NB4 (cell line): ENCODE measurements at regions not wholly inside any gene's neighbourhood (a gene's known extent, or its start where the extent isn't known, plus 50 kb on each side); places are given as distances from the start of the nearest gene placed in this dataset.

ENCODE experiments used
- MYC ChIP-seq: IDR thresholded peaks from 2 replicates; pipeline ENCODE4 v1.6.1; 2011; ENCODE audit warnings: low read depth, low read length
- POLR2A ChIP-seq: IDR thresholded peaks from 2 replicates; pipeline ENCODE4 v1.6.1; 2011; ENCODE audit warnings: mild to moderate bottlenecking; ENCODE audit not compliant: insufficient read length; ENCODE audit errors: extremely low read depth
- TF ChIP-seq, protein P1 (sequence below): IDR thresholded peaks from one replicate; pipeline ENCODE4 v1.5.1; 2012; ENCODE audit warnings: low read depth, low read length
- TF ChIP-seq, protein P2 (sequence below): IDR thresholded peaks from 2 replicates; pipeline ENCODE4 v1.6.1; 2011; ENCODE audit warnings: low read depth, low read length

DNA sequence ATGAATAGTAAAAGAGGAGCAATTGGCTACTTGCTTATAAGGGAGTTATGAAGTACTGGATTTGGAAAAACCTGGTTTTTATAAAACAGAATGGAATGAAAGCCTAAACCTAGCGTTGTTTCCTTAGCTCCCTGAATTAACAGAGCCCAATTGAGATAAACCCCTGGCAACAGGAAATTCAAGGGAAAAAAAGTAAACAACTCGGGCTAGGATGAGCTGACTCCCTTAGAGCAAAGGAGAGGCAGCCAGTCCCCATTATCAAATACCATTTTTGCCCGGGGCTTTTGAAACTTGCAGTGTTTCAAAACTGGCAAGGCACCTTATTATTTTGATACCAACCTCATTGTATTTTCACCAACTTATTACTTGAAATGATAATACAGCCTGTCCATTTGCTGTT is 587.5 kb downstream of the CD109 start:
- TF ChIP-seq POLR2A (no peak), MYC (no peak)
- TF ChIP-seq, protein P1, sequence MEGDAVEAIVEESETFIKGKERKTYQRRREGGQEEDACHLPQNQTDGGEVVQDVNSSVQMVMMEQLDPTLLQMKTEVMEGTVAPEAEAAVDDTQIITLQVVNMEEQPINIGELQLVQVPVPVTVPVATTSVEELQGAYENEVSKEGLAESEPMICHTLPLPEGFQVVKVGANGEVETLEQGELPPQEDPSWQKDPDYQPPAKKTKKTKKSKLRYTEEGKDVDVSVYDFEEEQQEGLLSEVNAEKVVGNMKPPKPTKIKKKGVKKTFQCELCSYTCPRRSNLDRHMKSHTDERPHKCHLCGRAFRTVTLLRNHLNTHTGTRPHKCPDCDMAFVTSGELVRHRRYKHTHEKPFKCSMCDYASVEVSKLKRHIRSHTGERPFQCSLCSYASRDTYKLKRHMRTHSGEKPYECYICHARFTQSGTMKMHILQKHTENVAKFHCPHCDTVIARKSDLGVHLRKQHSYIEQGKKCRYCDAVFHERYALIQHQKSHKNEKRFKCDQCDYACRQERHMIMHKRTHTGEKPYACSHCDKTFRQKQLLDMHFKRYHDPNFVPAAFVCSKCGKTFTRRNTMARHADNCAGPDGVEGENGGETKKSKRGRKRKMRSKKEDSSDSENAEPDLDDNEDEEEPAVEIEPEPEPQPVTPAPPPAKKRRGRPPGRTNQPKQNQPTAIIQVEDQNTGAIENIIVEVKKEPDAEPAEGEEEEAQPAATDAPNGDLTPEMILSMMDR, result no peak
- TF ChIP-seq, protein P2, sequence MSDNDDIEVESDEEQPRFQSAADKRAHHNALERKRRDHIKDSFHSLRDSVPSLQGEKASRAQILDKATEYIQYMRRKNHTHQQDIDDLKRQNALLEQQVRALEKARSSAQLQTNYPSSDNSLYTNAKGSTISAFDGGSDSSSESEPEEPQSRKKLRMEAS, result no peak
